Heart left ventricle (tissue), 16 donors: ENCODE measurements at regions not wholly inside any gene's neighbourhood (a gene's known extent, or its start where the extent isn't known, plus 50 kb on each side); places are given as distances from the start of the nearest gene placed in this dataset.

Source experiments
- ATAC-seq, 4 donors: fragments of 200-7000 bp; cut with Tn5 transposase; one replicate each; pipeline ENCODE4 v1.9.1; 2020 to 2022; ENCODE audit warnings: moderate library complexity in 4 of 4, mild to moderate bottlenecking in 3 of 4, moderate number of reproducible peaks in 1 of 4
- DNase-seq, 5 donors: peaks; one replicate each; pipeline ENCODE4 v3.0.0-alpha.2; 2020
- H3K27ac ChIP-seq, 12 donors: fragments of 200-600 bp; sonication (generic) in 4 of 12; one replicate each; pipeline versions ENCODE4 v1.5.0 to v1.8.0; 2016 to 2022; ENCODE audit warnings: mild to moderate bottlenecking in 2 of 12
- H3K27me3 ChIP-seq, 9 donors: fragments of 200-600 bp; sonication (generic) in 2 of 9; one replicate each; pipeline versions ENCODE4 v1.5.1 to v1.8.0; 2016 to 2022; ENCODE audit warnings: mild to moderate bottlenecking in 3 of 9
- H3K36me3 ChIP-seq, 9 donors: fragments of 200-600 bp; sonication (generic) in 2 of 9; one replicate each; pipeline versions ENCODE4 v1.5.0 to v1.8.0; 2018 to 2022; ENCODE audit warnings: mild to moderate bottlenecking in 2 of 9
- H3K4me1 ChIP-seq, 12 donors: fragments of 200-600 bp; sonication (generic) in 4 of 12; one replicate each; pipeline versions ENCODE4 v1.5.0 to v1.8.0; 2016 to 2022; ENCODE audit warnings: mild to moderate bottlenecking in 3 of 12
- H3K4me3 ChIP-seq, 12 donors: fragments of 200-600 bp; sonication (generic) in 4 of 12; one replicate each; pipeline versions ENCODE4 v1.5.0 to v1.8.0; 2017 to 2022; ENCODE audit warnings: mild to moderate bottlenecking in 9 of 12, moderate library complexity in 4 of 12
- H3K9me3 ChIP-seq, 12 donors: fragments of 200-600 bp; sonication (generic) in 4 of 12; one replicate each; pipeline versions ENCODE4 v1.5.0 to v1.8.0; 2016 to 2022; ENCODE audit warnings: mild to moderate bottlenecking in 1 of 12
- CTCF ChIP-seq, 12 donors: fragments of 200-600 bp; sonication (generic) in 4 of 12; IDR thresholded peaks; one replicate each; pipeline versions ENCODE4 v1.5.0 to v1.8.0; 2018 to 2022; ENCODE audit warnings: antibody characterized with exemption in 12 of 12, mild to moderate bottlenecking in 5 of 12
- POLR2A ChIP-seq, 2 donors: fragments of 450-650 bp; IDR thresholded peaks; one replicate each; pipeline ENCODE4 v1.6.1; 2017; ENCODE audit warnings: antibody characterized with exemption in 2 of 2, mild to moderate bottlenecking in 2 of 2, moderate library complexity in 2 of 2
- WGBS, 4 donors: extraction: QIAGEN DNeasy Blood & Tissue Kit in 2 of 4; methylation state at CpG; one replicate each; pipeline versions ENCODE4 v1.1.5 to v1.1.7; 2013 to 2018; 5-methylcytosine and 5-hydroxymethylcytosine counted together
- intact Hi-C, 10 donors: fragments of 100-400 bp; cut with DNase I; formaldehyde crosslinking; loops; one replicate each; pipeline versions ENCODE4 v1.11.1 to v1.14.2; 2022
- donor health status: ischemic (EF 13 %, LVEDD 7.1; RV severe dilation, severe dysfunction).
- donor health status: healthy with polysubstance abuse.
- donor health status: DM: no; HTN: yes; CAD: no.
- donor health status: DM: no; HTN: no; CAD: no.
- donor health status: ischemic (EF 25% LVEDD 6.9; RV normal size, moderate dysfunction).
- donor health status: ischemic (EF 25% LVEDD 5.7; RV mildly dilated, moderate dysfunction).
- donor health status: healthy.
- donor health status: DM: yes; HTN: yes; CAD: no.
- donor health status: ischemic (EF 35%, LVEDD 5.7; RV mildly dilated, moderate dysfunction).
- donor health status: nonischemic (EF 11% LVEDD 7.7; RV severe dilation, severe dysfunction).
- donor health status: DM: yes; HTN: yes; CAD: no.
- donor health status: PGD.
- donor health status: ischemic (EF 29% LVEDD 5.4; RV normal size, mild dysfunction).
- donor health status: nonischemic (EF 23%, LVEDD 6.1; RV moderate dilation, normal function).

DNA sequence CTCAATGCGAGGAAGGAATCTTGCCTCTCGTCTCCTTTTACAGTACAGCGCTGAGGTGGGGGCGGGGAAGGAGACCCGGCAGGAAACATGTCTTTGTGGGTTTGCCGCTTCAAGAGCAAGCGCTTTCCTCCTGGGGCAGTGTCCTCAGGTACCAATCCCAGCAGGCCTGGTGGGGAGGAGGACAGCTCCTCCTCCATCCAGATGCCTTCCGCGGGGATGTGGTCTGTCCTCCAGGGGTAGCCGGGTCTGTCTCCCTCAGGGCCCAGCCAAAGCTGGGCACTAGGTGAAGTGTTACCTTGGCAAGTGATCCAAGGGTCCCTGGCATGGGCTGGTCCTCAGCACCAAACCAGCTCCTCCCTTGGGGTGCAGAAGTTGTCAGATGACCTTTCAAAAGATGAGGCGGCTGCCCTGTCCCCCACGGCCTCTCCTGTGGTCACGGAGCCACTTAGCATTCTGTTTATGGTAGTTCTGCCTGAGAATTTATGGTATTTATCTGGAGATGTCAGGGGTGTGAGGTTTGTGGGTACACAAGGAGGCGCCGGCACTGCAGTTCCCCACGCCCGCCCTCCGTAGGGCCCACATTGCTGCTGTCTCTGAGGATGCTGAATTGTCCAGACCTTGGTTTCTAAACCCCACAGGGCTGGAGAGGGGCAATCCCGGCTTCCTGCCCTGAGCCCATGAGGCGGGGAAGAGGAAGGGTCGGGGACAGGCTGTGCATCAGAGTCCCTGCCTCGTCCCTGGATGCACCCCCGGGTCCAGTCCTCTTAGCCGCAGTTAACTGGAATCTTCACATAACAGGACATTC, 93.5 kb upstream of the ANO1 start:
- peaks cover 9 to 59% (median 27%) of the 10 kb centered on the region in 9 donors for H3K27me3 ChIP-seq
- TF ChIP-seq CTCF (IDR thresholded peaks at IDR 0.05) (no peak), POLR2A (IDR thresholded peaks at IDR 0.05) (no peak)
- no peak for ATAC-seq

DNA sequence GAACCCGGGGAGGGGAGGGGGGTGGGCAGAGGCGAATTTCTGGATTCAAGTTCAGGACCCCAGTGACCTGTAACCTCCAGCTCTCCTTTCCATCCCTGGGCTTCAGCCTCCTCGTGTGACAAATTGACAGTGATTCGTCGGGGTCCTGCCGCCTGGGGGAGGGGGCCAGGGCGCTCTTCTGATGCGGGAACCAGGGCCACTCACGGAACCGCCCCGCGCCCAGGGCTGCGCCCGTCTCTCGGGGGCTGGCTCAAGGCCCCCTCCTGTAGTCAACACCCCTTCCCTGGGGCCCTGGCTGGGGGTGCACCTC, 92.8 kb upstream of the ANO1 start:
- no peak for ATAC-seq
- 3 to 8% (median 5%) methylated on average over 14 to 15 of the region's 15 CpGs for WGBS, 4 donors

More for the DNA sequence above, 93.5 kb upstream of the ANO1 start:
- Histone ChIP-seq H3K27ac (peak overlapping the region in 4 of 12 donors; percentile 23 to 81 (median 58)), H3K4me3 (no peak overlapping the region), H3K9me3 (no peaks in the 10 kb centered on the region), H3K4me1 (peaks cover 0 to 35% (median 14%) of the 10 kb centered on the region in 12 donors), H3K36me3 (no peaks in the 10 kb centered on the region)
- intact Hi-C loops: loop anchor here in 1 of 10 donors (10.0 kb wide), 1 partner anchor 90 kb away; the partner anchor contains the start of gene ANO1
- DNase-seq: no peak
- WGBS, 4 donors: 18 to 34% (median 30%) methylated on average over 18 to 24 of the region's 24 CpGs

GRCh38 chr11:69985641-69986439, 92.3 kb upstream of the ANO1 start:
- intact Hi-C loops: loop anchor here in 1 of 10 donors (10.0 kb wide), 1 partner anchor 89 kb away; the partner anchor contains the start of gene ANO1
- Histone ChIP-seq H3K27ac (peak overlapping the region in 10 of 12 donors; percentile 46 to 81 (median 65)), H3K4me3 (peak overlapping the region; percentile 23 to 64 (median 46)), H3K4me1 (peaks cover 0 to 33% (median 14%) of the 10 kb centered on the region in 12 donors), H3K9me3 (no peaks in the 10 kb centered on the region), H3K27me3 (peaks cover 9 to 59% (median 27%) of the 10 kb centered on the region in 9 donors), H3K36me3 (no peaks in the 10 kb centered on the region)
- ATAC-seq (peak in 3 of 4 donors; percentile 10 to 32 (median 23)), DNase-seq (peak in 3 of 5 donors; percentile 27 to 68 (median 43))
- 1 to 2% (median 2%) methylated on average over 12 to 75 of the region's 75 CpGs for WGBS, 4 donors
- TF ChIP-seq CTCF (IDR thresholded peaks at IDR 0.05) (no peak), POLR2A (IDR thresholded peaks at IDR 0.05) (no peak)

More for the DNA sequence above, 92.8 kb upstream of the ANO1 start:
- Histone ChIP-seq H3K27ac (peak overlapping the region in 10 of 12 donors; percentile 46 to 81 (median 65)), H3K4me1 (peaks cover 0 to 33% (median 14%) of the 10 kb centered on the region in 12 donors), H3K4me3 (peak overlapping the region; percentile 23 to 64 (median 46)), H3K36me3 (no peaks in the 10 kb centered on the region), H3K27me3 (peaks cover 9 to 59% (median 27%) of the 10 kb centered on the region in 9 donors), H3K9me3 (no peaks in the 10 kb centered on the region)
- intact Hi-C loops: loop anchor here in 1 of 10 donors (10.0 kb wide), 1 partner anchor 90 kb away; the partner anchor contains the start of gene ANO1
- DNase-seq: peak in 1 of 5 donors; percentile 26
- TF ChIP-seq CTCF (IDR thresholded peaks at IDR 0.05): no peak
- no peak for TF ChIP-seq POLR2A (IDR thresholded peaks at IDR 0.05)
